Right ventricle myocardium superior (tissue), 1 donor: ENCODE measurements at regions not wholly inside any gene's neighbourhood (a gene's known extent, or its start where the extent isn't known, plus 50 kb on each side); places are given as distances from the start of the nearest gene placed in this dataset.
"Not testable (repeated sequence)": the region's sequence is repeated elsewhere in the genome, so short reads cannot be mapped to it uniquely, and the experiment has no call there.

Source experiments
- ATAC-seq: fragments of 200-7000 bp; cut with Tn5 transposase; one replicate; pipeline ENCODE4 v1.9.1; 2020; ENCODE audit warnings: mild to moderate bottlenecking; ENCODE audit not compliant: poor library complexity
- DNase-seq: peaks from one replicate; pipeline ENCODE4 v3.0.0-alpha.2; 2020
- intact Hi-C: fragments of 100-400 bp; cut with DNase I; formaldehyde crosslinking; loops from one replicate; pipeline ENCODE4 v1.11.2; 2022
- donor health status: DM: no; HTN: yes; CAD: no; lungs with severe emphysema.

- intact Hi-C loops, result no loop called here
- no peak for ATAC-seq
- DNase-seq, result no peak
These were observed 167.8 kb downstream of the PCDH10 start for GRCh38 chr4:133316909-133317308.

GRCh38 chr4:133314991-133315390, 165.9 kb downstream of the PCDH10 start:
- DNase-seq, result no peak
- intact Hi-C loops, result no loop called here
- no peak for ATAC-seq

GRCh38 chr4:133287396-133287795, 138.3 kb downstream of the PCDH10 start:
- DNase-seq, result no peak
- intact Hi-C loops, result no loop called here
- ATAC-seq, result no peak

- no peak for DNase-seq
- intact Hi-C loops, result no loop called here
- ATAC-seq, result no peak
These were observed 129.5 kb downstream of the PCDH10 start for GRCh38 chr4:133278591-133278990.

- intact Hi-C loops, DNase-seq, ATAC-seq: not testable (repeated sequence)
These were observed 128.8 kb downstream of the PCDH10 start for GRCh38 chr4:133277940-133278339.

- intact Hi-C loops, result no loop called here
- DNase-seq (no peak), ATAC-seq (no peak)
These were observed 126.2 kb downstream of the PCDH10 start for GRCh38 chr4:133275246-133275645.

- intact Hi-C loops, result no loop called here
These were observed 124.3 kb downstream of the PCDH10 start for GRCh38 chr4:133273401-133273800.

GRCh38 chr4:133270021-133270570, 121.0 kb downstream of the PCDH10 start:
- intact Hi-C loops, result no loop called here
- no peak for ATAC-seq
- no peak for DNase-seq

More at GRCh38 chr4:133273401-133273800, 124.3 kb downstream of the PCDH10 start:
- DNase-seq (no peak), ATAC-seq (no peak)

GRCh38 chr4:133268205-133268604, 119.1 kb downstream of the PCDH10 start:
- ATAC-seq (no peak), DNase-seq (no peak)
- intact Hi-C loops, result no loop called here

- ATAC-seq, intact Hi-C loops, DNase-seq: not testable (repeated sequence)
These were observed 118.4 kb downstream of the PCDH10 start for GRCh38 chr4:133267506-133267905.

- intact Hi-C loops, ATAC-seq, DNase-seq: not testable (repeated sequence)
These were observed 117.9 kb downstream of the PCDH10 start for GRCh38 chr4:133266966-133267365.

- intact Hi-C loops, DNase-seq, ATAC-seq: not testable (repeated sequence)
These were observed 115.2 kb downstream of the PCDH10 start for GRCh38 chr4:133264251-133264650.

- intact Hi-C loops, result no loop called here
- ATAC-seq (no peak), DNase-seq (no peak)
These were observed 114.0 kb downstream of the PCDH10 start for GRCh38 chr4:133263104-133263503.

GRCh38 chr4:133247861-133248260, 98.8 kb downstream of the PCDH10 start:
- intact Hi-C loops, result no loop called here
- ATAC-seq (no peak), DNase-seq (no peak)

- no peak for ATAC-seq
- DNase-seq, result no peak
- intact Hi-C loops, result no loop called here
These were observed 96.1 kb downstream of the PCDH10 start for GRCh38 chr4:133245226-133245625.
